ENCODE measurements at regions not wholly inside any gene's neighbourhood (a gene's known extent, or its start where the extent isn't known, plus 50 kb on each side); places are given as distances from the start of the nearest gene placed in this dataset.

- no peak overlapping the region for H3K27ac ChIP-seq
- H3K4me3 ChIP-seq, result no peak overlapping the region
- no peaks in the 10 kb centered on the region for H3K27me3 ChIP-seq
- no peaks in the 10 kb centered on the region for H3K36me3 ChIP-seq
- TF ChIP-seq EP300 (IDR thresholded peaks at IDR 0.05), result no peak
- TF ChIP-seq POLR2AphosphoS5 (IDR thresholded peaks at IDR 0.05), result no peak
- no peak for TF ChIP-seq CTCF (IDR thresholded peaks at IDR 0.05)
- no peak for TF ChIP-seq POLR2A (IDR thresholded peaks at IDR 0.05)
- no peak for ATAC-seq
- H3K9me3 ChIP-seq, result no peaks in the 10 kb centered on the region
- WGBS, 2 donors (ENCODE audit: low coverage in 1 of 2), result 45 to 56% methylated on average over 2 of the region's 2 CpGs
- no peaks in the 10 kb centered on the region for H3K4me1 ChIP-seq
Observed at GRCh38 chr4:66059556-66059955, 389.3 kb upstream of the EPHA5 start.

GRCh38 chr4:66059136-66059535 is 388.8 kb upstream of the EPHA5 start:
- no peak overlapping the region for H3K27ac ChIP-seq
- no peaks in the 10 kb centered on the region for H3K4me1 ChIP-seq
- no peaks in the 10 kb centered on the region for H3K9me3 ChIP-seq
- TF ChIP-seq CTCF (IDR thresholded peaks at IDR 0.05), result no peak
- no peaks in the 10 kb centered on the region for H3K36me3 ChIP-seq
- ATAC-seq, result no peak
- no peaks in the 10 kb centered on the region for H3K27me3 ChIP-seq
- WGBS, 2 donors (ENCODE audit: low coverage in 1 of 2), result 33 to 71% methylated on average over 1 of the region's 1 CpG
- no peak overlapping the region for H3K4me3 ChIP-seq

- ATAC-seq, result no peak
- H3K27me3 ChIP-seq, result no peaks in the 10 kb centered on the region
Observed at GRCh38 chr4:66055999-66056398, 385.7 kb upstream of the EPHA5 start.

GRCh38 chr4:66052426-66052825 is 382.1 kb upstream of the EPHA5 start:
- no peaks in the 10 kb centered on the region for H3K9me3 ChIP-seq
- no peak overlapping the region for H3K27ac ChIP-seq
- no peaks in the 10 kb centered on the region for H3K36me3 ChIP-seq
- H3K4me1 ChIP-seq, result no peaks in the 10 kb centered on the region
- no peak for ATAC-seq
- WGBS, 2 donors (ENCODE audit: low coverage in 1 of 2), result 55 to 59% methylated on average over 2 of the region's 2 CpGs
- H3K4me3 ChIP-seq, result no peak overlapping the region
- H3K27me3 ChIP-seq, result no peaks in the 10 kb centered on the region
- TF ChIP-seq POLR2A (IDR thresholded peaks at IDR 0.05), result no peak
- no peak for TF ChIP-seq CTCF (IDR thresholded peaks at IDR 0.05)
- TF ChIP-seq POLR2AphosphoS5 (IDR thresholded peaks at IDR 0.05), result no peak
- no peak for TF ChIP-seq EP300 (IDR thresholded peaks at IDR 0.05)

More at GRCh38 chr4:66055999-66056398, 385.7 kb upstream of the EPHA5 start:
- Histone ChIP-seq H3K9me3 (no peaks in the 10 kb centered on the region), H3K4me3 (no peak overlapping the region), H3K36me3 (no peaks in the 10 kb centered on the region), H3K27ac (no peak overlapping the region), H3K4me1 (no peaks in the 10 kb centered on the region)
- TF ChIP-seq EP300 (IDR thresholded peaks at IDR 0.05) (no peak), POLR2AphosphoS5 (IDR thresholded peaks at IDR 0.05) (no peak), CTCF (IDR thresholded peaks at IDR 0.05) (no peak), POLR2A (IDR thresholded peaks at IDR 0.05) (no peak)

- 32 to 33% methylated on average over 2 of the region's 2 CpGs for WGBS, 2 donors (ENCODE audit: low coverage in 1 of 2)
- Histone ChIP-seq H3K4me3 (no peak overlapping the region), H3K27me3 (no peaks in the 10 kb centered on the region), H3K27ac (no peak overlapping the region), H3K36me3 (no peaks in the 10 kb centered on the region), H3K9me3 (no peaks in the 10 kb centered on the region), H3K4me1 (no peaks in the 10 kb centered on the region)
- ATAC-seq, result no peak
- TF ChIP-seq CTCF (IDR thresholded peaks at IDR 0.05), result no peak
- TF ChIP-seq EP300 (IDR thresholded peaks at IDR 0.05), result no peak
- TF ChIP-seq POLR2A (IDR thresholded peaks at IDR 0.05), result no peak
- no peak for TF ChIP-seq POLR2AphosphoS5 (IDR thresholded peaks at IDR 0.05)
Observed at GRCh38 chr4:66048861-66049260, 378.6 kb upstream of the EPHA5 start.
